ENCODE measurements at regions not wholly inside any gene's neighbourhood (a gene's known extent, or its start where the extent isn't known, plus 50 kb on each side); places are given as distances from the start of the nearest gene placed in this dataset.

DNA sequence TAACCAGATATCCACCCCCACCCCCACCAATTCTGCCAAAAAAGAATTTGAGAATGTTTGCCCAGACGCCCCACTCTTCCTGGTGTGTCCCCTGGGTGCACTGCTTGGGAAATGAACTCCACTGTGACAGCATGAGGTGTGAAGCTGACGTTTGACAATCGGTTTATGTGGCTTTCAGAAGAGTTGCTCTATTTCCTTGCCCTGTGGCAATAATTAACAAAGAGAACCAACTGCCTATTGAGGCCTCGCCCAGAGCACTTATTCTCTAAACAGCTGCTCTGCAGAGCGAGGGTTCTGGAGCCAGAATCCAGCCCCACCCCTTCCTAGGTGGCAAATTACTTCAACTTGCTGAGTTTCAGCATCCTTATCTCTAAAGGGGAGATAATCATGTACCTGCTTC lies 115.8 kb upstream of the SIX3 start:
- TF ChIP-seq, protein P1, sequence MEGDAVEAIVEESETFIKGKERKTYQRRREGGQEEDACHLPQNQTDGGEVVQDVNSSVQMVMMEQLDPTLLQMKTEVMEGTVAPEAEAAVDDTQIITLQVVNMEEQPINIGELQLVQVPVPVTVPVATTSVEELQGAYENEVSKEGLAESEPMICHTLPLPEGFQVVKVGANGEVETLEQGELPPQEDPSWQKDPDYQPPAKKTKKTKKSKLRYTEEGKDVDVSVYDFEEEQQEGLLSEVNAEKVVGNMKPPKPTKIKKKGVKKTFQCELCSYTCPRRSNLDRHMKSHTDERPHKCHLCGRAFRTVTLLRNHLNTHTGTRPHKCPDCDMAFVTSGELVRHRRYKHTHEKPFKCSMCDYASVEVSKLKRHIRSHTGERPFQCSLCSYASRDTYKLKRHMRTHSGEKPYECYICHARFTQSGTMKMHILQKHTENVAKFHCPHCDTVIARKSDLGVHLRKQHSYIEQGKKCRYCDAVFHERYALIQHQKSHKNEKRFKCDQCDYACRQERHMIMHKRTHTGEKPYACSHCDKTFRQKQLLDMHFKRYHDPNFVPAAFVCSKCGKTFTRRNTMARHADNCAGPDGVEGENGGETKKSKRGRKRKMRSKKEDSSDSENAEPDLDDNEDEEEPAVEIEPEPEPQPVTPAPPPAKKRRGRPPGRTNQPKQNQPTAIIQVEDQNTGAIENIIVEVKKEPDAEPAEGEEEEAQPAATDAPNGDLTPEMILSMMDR (conservative IDR thresholded peaks at IDR 0.05; ENCODE audit: low read depth, low read length), result no peak
- H3K4me3 ChIP-seq (ENCODE audit: low read length), result no peak overlapping the region
- DNase-seq (ENCODE audit: low read depth), result no peak

DNA sequence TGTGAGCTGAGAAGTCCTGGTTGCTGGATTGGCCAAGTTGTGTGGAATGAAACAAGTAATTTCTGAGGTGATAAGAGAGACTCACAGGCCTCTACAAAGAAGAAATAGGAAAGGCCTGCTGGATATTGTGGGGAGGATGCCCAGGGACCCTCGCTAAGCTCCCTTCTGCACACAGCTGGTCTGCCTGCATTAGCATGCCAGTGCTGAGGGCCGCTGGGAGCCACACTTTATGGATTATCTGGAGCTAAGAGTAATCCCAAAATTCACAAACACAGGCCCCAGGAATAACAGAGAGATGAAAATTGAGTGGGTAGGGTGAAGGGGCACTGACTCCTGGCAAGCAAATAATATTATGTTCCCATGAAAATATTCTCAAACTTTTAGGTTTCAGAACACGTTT lies 114.9 kb upstream of the SIX3 start:
- DNase-seq (ENCODE audit: low read depth), result no peak
- no peak overlapping the region for H3K4me3 ChIP-seq (ENCODE audit: low read length)
- TF ChIP-seq, protein P1 (conservative IDR thresholded peaks at IDR 0.05; ENCODE audit: low read depth, low read length), result no peak

DNA sequence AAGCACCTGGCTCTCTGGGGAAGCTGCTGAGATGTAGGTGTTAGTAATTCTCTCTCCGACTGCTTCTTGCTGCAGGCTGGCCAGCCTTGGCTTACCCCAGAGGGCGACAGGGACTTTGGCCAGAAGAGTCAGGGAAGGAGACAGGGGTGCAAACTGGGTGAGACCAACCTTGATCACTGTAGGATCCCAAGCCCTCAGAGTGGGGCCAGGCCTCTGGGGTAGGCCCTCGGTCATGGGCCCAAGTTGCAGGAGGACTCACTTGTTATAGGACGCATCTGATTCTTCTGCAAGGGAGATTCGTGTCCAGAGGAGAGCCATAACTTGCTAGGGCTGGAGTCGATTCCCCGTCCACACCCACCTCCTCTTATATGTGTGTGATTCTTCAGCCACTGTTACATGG lies 111.7 kb upstream of the SIX3 start:
- TF ChIP-seq, protein P1 (conservative IDR thresholded peaks at IDR 0.05; ENCODE audit: low read depth, low read length), result no peak
- no peak overlapping the region for H3K4me3 ChIP-seq (ENCODE audit: low read length)

DNA sequence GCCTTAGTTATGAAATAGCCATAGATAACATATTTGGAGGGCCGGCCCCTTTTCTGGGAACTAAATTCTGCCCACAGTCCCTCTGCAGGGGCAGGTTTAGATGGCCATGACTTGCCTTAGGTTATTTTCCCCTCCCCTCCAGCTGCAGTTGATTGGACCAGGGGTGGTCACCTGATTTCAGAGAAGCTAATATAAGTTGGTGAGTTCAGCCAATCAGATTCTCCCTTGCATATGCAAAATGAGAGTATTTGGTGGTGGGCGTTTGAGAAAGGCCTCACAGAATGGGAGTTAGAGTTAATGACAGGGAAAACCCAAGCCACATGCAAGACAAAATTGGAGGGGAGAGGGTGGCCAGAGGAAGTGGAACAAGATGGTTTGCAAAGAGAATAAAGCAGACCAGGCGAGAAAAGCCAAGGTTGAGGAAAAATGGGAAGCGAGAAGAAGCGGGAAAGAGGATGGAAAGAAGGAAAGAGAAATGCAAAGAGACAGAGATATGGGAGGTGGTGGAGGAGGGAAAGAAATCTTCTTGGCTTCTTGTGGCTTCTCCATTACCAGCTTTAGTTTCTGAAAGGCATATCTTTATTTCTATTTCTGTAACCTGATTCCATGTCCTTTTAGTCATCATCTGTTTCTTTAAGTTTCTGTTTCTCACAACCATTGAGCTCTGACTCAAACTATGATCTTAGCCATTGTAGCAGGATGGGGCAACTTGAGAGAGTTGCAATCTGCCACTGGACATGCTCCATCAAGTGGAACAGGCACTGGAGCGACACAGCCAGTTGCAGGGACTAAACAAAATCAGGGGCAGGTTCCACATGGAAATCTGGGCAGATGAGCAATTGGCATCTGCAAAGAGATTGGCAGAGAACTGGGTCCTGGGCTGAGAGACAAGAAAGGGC lies 108.1 kb upstream of the SIX3 start:
- TF ChIP-seq, protein P1 (conservative IDR thresholded peaks at IDR 0.05; ENCODE audit: low read depth, low read length), result no peak
- no peak for DNase-seq (ENCODE audit: low read depth)
- no peak overlapping the region for H3K4me3 ChIP-seq (ENCODE audit: low read length)

More for the DNA sequence above, 111.7 kb upstream of the SIX3 start:
- no peak for DNase-seq (ENCODE audit: low read depth)

DNA sequence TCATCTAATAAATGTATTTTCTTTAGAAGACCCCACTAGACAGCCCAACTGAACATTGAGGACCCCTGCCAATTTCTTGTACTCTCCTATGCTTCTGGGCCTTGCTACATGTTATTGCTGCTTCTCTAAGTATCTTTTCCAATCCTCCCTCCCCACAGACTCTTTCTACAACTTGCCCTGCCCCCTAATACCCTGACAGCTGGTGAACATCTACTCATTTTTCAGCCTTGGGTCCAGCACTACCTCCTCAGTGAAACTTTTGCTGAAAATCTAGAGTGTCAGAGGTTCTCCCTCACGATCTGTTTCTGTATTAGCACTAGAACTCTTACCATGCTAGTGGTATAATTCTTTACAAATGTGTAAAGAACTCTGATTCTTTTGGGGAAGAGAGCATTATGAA lies 106.8 kb upstream of the SIX3 start:
- TF ChIP-seq, protein P1 (conservative IDR thresholded peaks at IDR 0.05; ENCODE audit: low read depth, low read length), result no peak
- DNase-seq (ENCODE audit: low read depth), result no peak
- H3K4me3 ChIP-seq (ENCODE audit: low read length), result no peak overlapping the region

DNA sequence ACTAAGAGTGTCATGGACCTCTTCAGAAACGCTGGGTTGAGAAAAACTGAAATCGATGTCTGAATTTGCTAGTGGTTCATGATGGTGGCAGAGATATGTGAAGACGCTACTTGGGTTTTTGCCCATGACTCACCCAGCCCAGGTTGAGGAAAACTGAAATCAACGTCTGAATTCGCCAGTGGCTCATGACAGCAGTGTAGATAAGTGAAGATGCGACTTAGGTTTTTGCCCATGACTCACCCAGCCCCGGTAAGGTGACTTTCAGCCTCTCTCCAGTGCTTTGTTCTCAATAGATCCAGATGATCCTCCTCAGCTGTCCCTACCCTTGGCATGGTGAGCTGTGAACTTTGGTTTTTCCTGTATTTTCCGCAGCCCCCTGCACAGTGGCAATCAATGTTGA lies 105.3 kb upstream of the SIX3 start:
- TF ChIP-seq, protein P1 (conservative IDR thresholded peaks at IDR 0.05; ENCODE audit: low read depth, low read length), result no peak
- no peak for DNase-seq (ENCODE audit: low read depth)
- H3K4me3 ChIP-seq (ENCODE audit: low read length), result no peak overlapping the region

DNA sequence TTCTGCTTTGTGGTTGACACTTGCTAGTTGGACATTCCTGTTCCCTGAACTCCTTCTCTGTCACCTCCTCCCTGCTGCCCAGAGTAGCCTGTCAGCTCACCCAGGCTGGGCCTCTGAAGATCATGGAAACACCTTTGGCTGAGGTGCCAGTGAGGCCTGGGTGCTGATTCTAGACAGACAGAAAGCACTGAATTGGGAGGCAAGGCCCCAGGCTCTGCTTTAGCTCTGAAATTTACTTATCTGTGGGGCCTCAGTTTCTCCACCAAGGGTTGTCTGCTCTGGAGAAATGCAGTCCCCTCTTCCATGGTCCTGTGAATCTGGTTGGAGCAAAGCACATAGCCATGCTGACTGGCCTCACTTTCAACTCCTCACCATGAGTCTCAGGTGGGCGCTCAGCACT lies 104.6 kb upstream of the SIX3 start:
- DNase-seq (ENCODE audit: low read depth), result no peak
- H3K4me3 ChIP-seq (ENCODE audit: low read length), result no peak overlapping the region
- TF ChIP-seq, protein P1 (conservative IDR thresholded peaks at IDR 0.05; ENCODE audit: low read depth, low read length), result no peak

All from retinal pigment epithelial cell (primary cell).